SK-N-SH (cell line): ENCODE measurements at regions not wholly inside any gene's neighbourhood (a gene's known extent, or its start where the extent isn't known, plus 50 kb on each side); places are given as distances from the start of the nearest gene placed in this dataset.
A peak's percentile ranks its signal among the peaks of the same experiment; 100 is the strongest.

Experiments used
- CTCF ChIA-PET: fragments of 300-600, 350-600 bp; formaldehyde crosslinking; extraction: SDS; loops from one replicate; lab custom pipeline; 2021; lab: Yijun Ruan, JAX
- POLR2A ChIA-PET: fragments of 350-600 bp; sonication (Branson Sonifier 250); formaldehyde crosslinking; extraction: SDS; loops from one replicate; lab custom pipeline; 2020; ENCODE audit warnings: antibody characterized with exemption, inconsistent platforms; lab: Yijun Ruan, JAX
- DNase-seq: peaks from one replicate; pipeline ENCODE4 v3.0.0; 2012
- H2AFZ ChIP-seq: fragments of 200-600 bp; sonication (generic); 2 replicates; pipeline ENCODE4 v1.8.1; 2016; ENCODE audit warnings: antibody characterized with exemption, mild to moderate bottlenecking, low read depth
- H3F3A ChIP-seq: fragments of 200-600 bp; sonication (generic); replicated peaks from 2 replicates; pipeline ENCODE3; 2016; ENCODE audit warnings: antibody characterized with exemption, mild to moderate bottlenecking; ENCODE audit not compliant: insufficient read depth
- H3K27ac ChIP-seq, 2 experiments: fragments of 200-500 bp in 1 of 2; fragments of 200-600 bp in 1 of 2; sonication (Bioruptor generic) in 1 of 2; sonication (generic), shearing (Covaris generic) in 1 of 2; 2 replicates each; pipeline versions ENCODE4 v1.5.1 to v1.6.1; 2014 to 2016; ENCODE audit warnings: low read depth in 2 of 2, inconsistent platforms in 1 of 2, low read length in 1 of 2, mild to moderate bottlenecking in 1 of 2, mixed read lengths in 1 of 2
- H3K27me3 ChIP-seq: fragments of 200-600 bp; sonication (generic), shearing (Covaris generic); 2 replicates; pipeline ENCODE4 v1.6.1; 2016; ENCODE audit warnings: mixed run types; ENCODE audit not compliant: insufficient read depth
- H3K36me3 ChIP-seq, 2 experiments: fragments of 200-500 bp in 1 of 2; fragments of 200-600 bp in 1 of 2; sonication (Bioruptor generic) in 1 of 2; sonication (generic) in 1 of 2; replicated peaks in 1 of 2; 2 replicates each; pipeline versions ENCODE3 to v1.5.1; 2014 to 2016; ENCODE audit warnings: low read length in 1 of 2, mild to moderate bottlenecking in 1 of 2; ENCODE audit not compliant: insufficient read depth in 2 of 2, control insufficient read depth in 1 of 2
- H3K4me1 ChIP-seq, 2 experiments: fragments of 200-500 bp in 1 of 2; fragments of 200-600 bp in 1 of 2; sonication (Bioruptor generic) in 1 of 2; sonication (generic), shearing (Covaris generic) in 1 of 2; 2 replicates each; pipeline versions ENCODE4 v1.5.1 to v1.6.1; 2014 to 2016; ENCODE audit warnings: low read depth in 1 of 2, low read length in 1 of 2, mixed run types in 1 of 2; ENCODE audit not compliant: insufficient read depth in 2 of 2, control insufficient read depth in 1 of 2
- H3K4me2 ChIP-seq: fragments of 200-600 bp; sonication (generic), shearing (Covaris generic); 2 replicates; pipeline ENCODE4 v1.6.1; 2017; ENCODE audit warnings: mixed run types
- H3K4me3 ChIP-seq, 2 experiments: fragments of 200-500 bp in 1 of 2; fragments of 200-600 bp in 1 of 2; sonication (Bioruptor generic) in 1 of 2; sonication (generic), shearing (Covaris generic) in 1 of 2; 2 replicates each; pipeline versions ENCODE4 v1.5.1 to v1.8.1; 2014 to 2016; ENCODE audit warnings: low read depth in 2 of 2, inconsistent platforms in 1 of 2, low read length in 1 of 2, mild to moderate bottlenecking in 1 of 2, mixed read lengths in 1 of 2, moderate library complexity in 1 of 2
- H3K79me2 ChIP-seq: fragments of 200-600 bp; sonication (generic); 2 replicates; pipeline ENCODE4 v1.8.1; 2017; ENCODE audit warnings: mild to moderate bottlenecking; ENCODE audit not compliant: insufficient read depth
- H3K9ac ChIP-seq: fragments of 200-600 bp; sonication (generic); 2 replicates; pipeline ENCODE4 v1.6.1; 2017; ENCODE audit warnings: mixed run types
- H3K9me2 ChIP-seq: fragments of 200-600 bp; sonication (generic); 2 replicates; pipeline ENCODE4 v1.6.1; 2017; ENCODE audit warnings: mixed run types
- H3K9me3 ChIP-seq: fragments of 200-600 bp; sonication (generic); 2 replicates; pipeline ENCODE4 v1.6.1; 2017; ENCODE audit warnings: mixed run types, mild to moderate bottlenecking, moderate library complexity
- H4K20me1 ChIP-seq: fragments of 200-600 bp; sonication (generic); 2 replicates; pipeline ENCODE4 v1.6.1; 2017; ENCODE audit warnings: mild to moderate bottlenecking, mixed run types; ENCODE audit not compliant: insufficient read depth
- CHD2 ChIP-seq: fragments of 150-350 bp; IDR thresholded peaks from 2 replicates; pipeline ENCODE4 v1.6.1; 2018; ENCODE audit warnings: low read length; ENCODE audit not compliant: partially characterized antibody
- EP300 ChIP-seq, 2 experiments: IDR thresholded peaks; 2 replicates each; pipeline versions ENCODE4 v1.4.0 to v1.6.1; 2012; ENCODE audit warnings: borderline replicate concordance in 1 of 2, low read depth in 1 of 2, low read length in 1 of 2
- FOSL2 ChIP-seq: IDR thresholded peaks from 2 replicates; pipeline ENCODE4 v1.4.0; 2012; ENCODE audit warnings: low read depth, mild to moderate bottlenecking, moderate library complexity, borderline replicate concordance
- FOXM1 ChIP-seq: IDR thresholded peaks from 2 replicates; pipeline ENCODE4 v1.4.0; 2012; ENCODE audit warnings: low read depth, mild to moderate bottlenecking
- GATA2 ChIP-seq: sonication (generic); formaldehyde crosslinking; IDR thresholded peaks from 2 replicates; pipeline ENCODE4 v1.5.0; 2020; ENCODE audit warnings: mild to moderate bottlenecking, missing genetic modification reagents
- JUND ChIP-seq: IDR thresholded peaks from 2 replicates; pipeline ENCODE4 v1.4.0; 2012
- MXI1 ChIP-seq: IDR thresholded peaks from 2 replicates; pipeline ENCODE4 v1.6.1; 2012; ENCODE audit warnings: mild to moderate bottlenecking, low read depth, low read length, improper control_type of control experiment
- NFIC ChIP-seq: IDR thresholded peaks from 2 replicates; pipeline ENCODE4 v1.4.0; 2012; ENCODE audit warnings: borderline replicate concordance
- NRF1 ChIP-seq: IDR thresholded peaks from 2 replicates; pipeline ENCODE4 v1.6.1; 2012; ENCODE audit warnings: low read depth, mild to moderate bottlenecking, low read length
- PBX3 ChIP-seq: IDR thresholded peaks from 2 replicates; pipeline ENCODE4; 2012
- POLR2AphosphoS5 ChIP-seq: IDR thresholded peaks from 2 replicates; pipeline ENCODE4 v1.6.1; 2012; ENCODE audit warnings: low read depth, low read length
- RAD21 ChIP-seq: IDR thresholded peaks from 2 replicates; pipeline ENCODE4 v1.6.1; 2012; ENCODE audit warnings: mild to moderate bottlenecking, low read length
- REST ChIP-seq: IDR thresholded peaks from 2 replicates; pipeline ENCODE4 v1.6.1; 2012; ENCODE audit warnings: mild to moderate bottlenecking, low read depth, low read length, moderate library complexity
- SIN3A ChIP-seq: IDR thresholded peaks from 2 replicates; pipeline ENCODE4 v1.6.1; 2012; ENCODE audit warnings: low read depth, mild to moderate bottlenecking, low read length, moderate library complexity, borderline replicate concordance
- SMC3 ChIP-seq: IDR thresholded peaks from 2 replicates; pipeline ENCODE4 v1.6.1; 2012; ENCODE audit warnings: low read depth, low read length, improper control_type of control experiment
- TAF1 ChIP-seq: IDR thresholded peaks from 2 replicates; pipeline ENCODE4 v1.6.1; 2012; ENCODE audit warnings: low read depth, mild to moderate bottlenecking, low read length, moderate library complexity, borderline replicate concordance
- TCF12 ChIP-seq: IDR thresholded peaks from 2 replicates; pipeline ENCODE4 v1.4.0; 2012
- TEAD4 ChIP-seq: IDR thresholded peaks from 2 replicates; pipeline ENCODE4 v1.4.0; 2012; ENCODE audit warnings: mild to moderate bottlenecking, borderline replicate concordance; ENCODE audit not compliant: insufficient read depth
- USF2 ChIP-seq: fragments of 150-350 bp; IDR thresholded peaks from 2 replicates; pipeline ENCODE4 v1.6.1; 2017; ENCODE audit warnings: antibody characterized with exemption, low read length, low read depth, borderline replicate concordance
- WGBS: methylation state at CpG from one replicate; pipeline ENCODE4 v1.1.6; 2017; ENCODE audit warnings: low lambda C conversion rate; 5-methylcytosine and 5-hydroxymethylcytosine counted together

GRCh38 chr7:46902463-46902862 lies 679.4 kb downstream of the TNS3 start:
- no peak overlapping the region for H2AFZ ChIP-seq
- WGBS = 55% methylated on average over 2 of the region's 2 CpGs
- DNase-seq = no peak
- TF ChIP-seq CHD2 (no peak), REST (no peak)
- no peaks in the 10 kb centered on the region for H4K20me1 ChIP-seq
- peaks cover 0 to 10% of the 10 kb centered on the region in 2 experiments; a peak in 1 of 4 replicates for H3K4me1 ChIP-seq
- CTCF ChIA-PET = interaction anchor here (1.2 kb wide), 1 partner anchor 39 kb away, joined by 3 read pairs; no protein-coding TSS in a partner anchor
- POLR2A ChIA-PET = no interaction called here
- peaks cover 0 to 3% of the 10 kb centered on the region in 2 experiments for H3K36me3 ChIP-seq
- no peak overlapping the region for H3K4me2 ChIP-seq
- H3K27ac ChIP-seq = no peak overlapping the region
- H3K9me3 ChIP-seq = no peaks in the 10 kb centered on the region
- no peaks in the 10 kb centered on the region for H3F3A ChIP-seq
- H3K4me3 ChIP-seq = no peak overlapping the region
- H3K27me3 ChIP-seq = no peaks in the 10 kb centered on the region
- H3K9me2 ChIP-seq = no peaks in the 10 kb centered on the region
- H3K79me2 ChIP-seq = no peaks in the 10 kb centered on the region
- H3K9ac ChIP-seq = no peak overlapping the region

GRCh38 chr7:46900312-46901263 lies 681.3 kb downstream of the TNS3 start:
- ChIA-PET CTCF (interaction anchor here (0.8 to 1.9 kb wide), 3 partner anchors 18 to 28 kb away, joined by 3 to 8 read pairs (median 4); no protein-coding TSS in a partner anchor), POLR2A (no interaction called here)
- TF ChIP-seq GATA2 (CRISPR knock-in tag) = peak; percentile 30; the same call in 1 of the 2 replicates
- TF ChIP-seq MXI1 = peak; percentile 56; the same call in 1 of the 2 replicates
- TF ChIP-seq NFIC = peak; percentile 75
- peak; percentile 11; the same call in 1 of the 2 replicates for TF ChIP-seq RAD21
- 0 out of 2 replicates have a peak, but pooled peaks have one; percentile 61 for TF ChIP-seq FOXM1
- TF ChIP-seq POLR2AphosphoS5 = peak; percentile 57; the same call in 1 of the 2 replicates
- peak; percentile 93 for TF ChIP-seq TCF12
- peak; percentile 70 to 77 for TF ChIP-seq EP300 (IDR thresholded peaks at IDR 0.05; ENCODE audit: borderline replicate concordance in 1 of 2, low read depth in 1 of 2, low read length in 1 of 2)
- TF ChIP-seq SMC3 = no peak
- no peak for TF ChIP-seq TAF1
- TF ChIP-seq USF2 = no peak
- TF ChIP-seq FOSL2 = peak; percentile 37; the same call in 1 of the 2 replicates
- TF ChIP-seq JUND = peak; percentile 69
- peak; percentile 57; the same call in 1 of the 2 replicates for TF ChIP-seq SIN3A
- peak; percentile 60; the same call in 1 of the 2 replicates for TF ChIP-seq TEAD4
- TF ChIP-seq NRF1 = no peak
- TF ChIP-seq PBX3 = peak; percentile 87

More at GRCh38 chr7:46900312-46901263, 681.3 kb downstream of the TNS3 start:
- Histone ChIP-seq H3K9me3 (no peaks in the 10 kb centered on the region), H3K4me2 (no peak overlapping the region), H3K27me3 (no peaks in the 10 kb centered on the region), H4K20me1 (no peaks in the 10 kb centered on the region), H2AFZ (no peak overlapping the region), H3F3A (no peaks in the 10 kb centered on the region), H3K9ac (no peak overlapping the region), H3K27ac (no peak overlapping the region), H3K79me2 (no peaks in the 10 kb centered on the region), H3K36me3 (peaks cover 0 to 3% of the 10 kb centered on the region in 2 experiments), H3K9me2 (no peaks in the 10 kb centered on the region), H3K4me3 (no peak overlapping the region), H3K4me1 (peaks cover 0 to 10% of the 10 kb centered on the region in 2 experiments; a peak in 1 of 4 replicates)
- DNase-seq = peak; percentile 34
- WGBS = 15% methylated on average over 6 of the region's 6 CpGs
